ENCODE measurements at regions not wholly inside any gene's neighbourhood (a gene's known extent, or its start where the extent isn't known, plus 50 kb on each side); places are given as distances from the start of the nearest gene placed in this dataset.

DNA sequence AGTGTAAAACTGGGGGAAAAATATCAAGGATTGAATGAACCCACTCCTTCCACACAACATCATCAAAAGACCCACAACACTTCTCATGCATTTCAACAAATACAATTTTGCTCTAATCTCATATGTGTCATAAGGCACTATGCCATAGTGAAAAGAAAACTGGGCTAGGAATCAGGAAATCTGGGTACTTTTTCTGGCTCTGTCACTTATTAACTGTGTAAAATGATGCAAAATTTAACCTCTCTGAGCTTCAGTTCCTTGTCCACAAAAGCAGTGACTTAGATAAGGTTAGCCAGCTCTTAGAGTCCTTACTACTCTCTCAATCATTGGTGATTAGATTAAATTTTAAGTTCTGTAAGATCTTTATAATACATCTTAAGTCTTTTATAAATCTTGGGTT is 250.5 kb upstream of the SOX5 start:
- H3K18ac ChIP-seq (ENCODE audit: low read length) = no peak overlapping the region
- H2BK12ac ChIP-seq (ENCODE audit: low read length) = no peak overlapping the region
- no peak overlapping the region for H2BK15ac ChIP-seq (ENCODE audit: low read length)
- H3K27ac ChIP-seq (replicated peaks; ENCODE audit: low read length) = no peak overlapping the region
- no peak overlapping the region for H2BK120ac ChIP-seq (ENCODE audit: low read depth, low read length)
- no peak overlapping the region for H4K91ac ChIP-seq (ENCODE audit: low read depth, low read length, poor library complexity)
- H3K4ac ChIP-seq (ENCODE audit: low read length) = no peak overlapping the region
- no peak overlapping the region for H3K23ac ChIP-seq (ENCODE audit: low read depth, low read length, poor library complexity)
- no peak overlapping the region for H2AFZ ChIP-seq (ENCODE audit: low read length)
- no peak overlapping the region for H3K14ac ChIP-seq (ENCODE audit: low read length)
- no peaks in the 10 kb centered on the region for H3K79me1 ChIP-seq (ENCODE audit: low read depth, low read length)
- no peak overlapping the region for H3K4me2 ChIP-seq (ENCODE audit: insufficient read depth, low read length, poor library complexity, severe bottlenecking)
- H3K36me3 ChIP-seq (replicated peaks in 1 of 2; ENCODE audit: control insufficient read depth in 2 of 2, insufficient read depth in 2 of 2, low read length in 2 of 2) = no peaks in the 10 kb centered on the region
- H3K4me3 ChIP-seq (ENCODE audit: low read length in 2 of 2) = no peak overlapping the region
- H2AK5ac ChIP-seq (ENCODE audit: low read depth, low read length) = no peak overlapping the region
- H3K9me3 ChIP-seq (replicated peaks in 1 of 2; ENCODE audit: control insufficient read depth in 2 of 2, insufficient read depth in 1 of 2, low read depth in 1 of 2, low read length in 2 of 2) = peaks cover 0 to 16% of the 10 kb centered on the region in 2 donors
- H3K27me3 ChIP-seq (ENCODE audit: control insufficient read depth in 3 of 3, insufficient read depth in 3 of 3, low read depth in 1 of 3, low read length in 3 of 3) = no peaks in the 10 kb centered on the region
- no peak for DNase-seq (ENCODE audit: low spot score)
- no peak overlapping the region for H2BK5ac ChIP-seq (ENCODE audit: low read length)
- no peak overlapping the region for H4K8ac ChIP-seq (ENCODE audit: low read depth, low read length)
- H3K9ac ChIP-seq (ENCODE audit: low read depth, low read length, poor library complexity) = no peak overlapping the region
- peaks cover 5 to 7% of the 10 kb centered on the region in 2 donors for H3K4me1 ChIP-seq (ENCODE audit: control insufficient read depth in 2 of 2, insufficient read depth in 1 of 2, low read depth in 1 of 2, low read length in 2 of 2)

DNA sequence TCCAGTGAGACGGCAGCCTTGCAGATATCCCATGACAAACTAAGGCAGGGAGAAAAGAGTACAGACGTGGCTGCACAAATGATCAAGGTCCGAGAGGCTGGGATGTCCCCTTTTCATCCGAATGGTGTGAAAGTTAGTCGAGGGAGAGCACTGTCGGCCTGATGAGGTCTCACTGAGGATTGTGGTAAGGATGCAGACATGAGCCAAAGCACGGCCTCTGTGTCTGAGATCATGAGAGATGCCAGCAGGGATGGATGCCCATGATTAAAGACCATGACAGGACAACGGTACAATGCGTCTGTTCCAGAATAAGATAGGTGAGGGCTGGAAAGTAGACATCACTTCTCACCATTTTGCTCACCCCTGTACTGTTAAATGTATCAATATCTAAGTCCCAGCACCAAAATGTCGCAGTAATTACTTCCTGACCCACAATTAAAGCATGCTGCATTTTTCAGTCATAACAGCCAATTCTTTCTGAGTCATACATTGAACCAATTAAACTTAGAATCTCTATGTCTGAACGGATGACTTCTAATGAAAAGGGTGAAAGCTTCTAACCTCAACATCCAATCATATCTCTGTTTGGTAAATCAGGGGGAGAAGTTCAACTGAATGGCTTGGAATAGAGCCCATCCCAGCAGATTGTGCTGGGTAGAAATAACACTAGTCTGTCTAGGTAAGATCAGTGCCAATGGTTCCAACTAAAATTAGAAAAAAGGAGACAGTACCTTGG is 249.6 kb upstream of the SOX5 start:
- H3K4me1 ChIP-seq (ENCODE audit: control insufficient read depth in 2 of 2, insufficient read depth in 1 of 2, low read depth in 1 of 2, low read length in 2 of 2) = peaks cover 5 to 7% of the 10 kb centered on the region in 2 donors
- no peak overlapping the region for H4K8ac ChIP-seq (ENCODE audit: low read depth, low read length)
- no peak for DNase-seq (ENCODE audit: low spot score)
- H3K27me3 ChIP-seq (ENCODE audit: control insufficient read depth in 3 of 3, insufficient read depth in 3 of 3, low read depth in 1 of 3, low read length in 3 of 3) = no peaks in the 10 kb centered on the region
- no peak overlapping the region for H3K4me3 ChIP-seq (ENCODE audit: low read length in 2 of 2)
- H3K14ac ChIP-seq (ENCODE audit: low read length) = no peak overlapping the region
- no CpG with 5 or more reads among the region's 11 CpGs for WGBS, 2 donors (ENCODE audit: extremely low coverage in 2 of 2, insufficient read length in 2 of 2, insufficient replicate concordance in 1 of 2)
- no peak overlapping the region for H2BK120ac ChIP-seq (ENCODE audit: low read depth, low read length)
- H3K79me1 ChIP-seq (ENCODE audit: low read depth, low read length) = no peaks in the 10 kb centered on the region
- H2BK12ac ChIP-seq (ENCODE audit: low read length) = no peak overlapping the region
- H3K27ac ChIP-seq (replicated peaks; ENCODE audit: low read length) = no peak overlapping the region
- no peak overlapping the region for H2BK15ac ChIP-seq (ENCODE audit: low read length)
- no peak overlapping the region for H2AFZ ChIP-seq (ENCODE audit: low read length)
- H3K9me3 ChIP-seq (replicated peaks in 1 of 2; ENCODE audit: control insufficient read depth in 2 of 2, insufficient read depth in 1 of 2, low read depth in 1 of 2, low read length in 2 of 2) = peaks cover 0 to 16% of the 10 kb centered on the region in 2 donors
- no peak overlapping the region for H3K4ac ChIP-seq (ENCODE audit: low read length)
- H4K91ac ChIP-seq (ENCODE audit: low read depth, low read length, poor library complexity) = no peak overlapping the region
- peak overlapping the region; percentile 1 for H3K9ac ChIP-seq (ENCODE audit: low read depth, low read length, poor library complexity)
- peak overlapping the region; percentile 1 for H3K18ac ChIP-seq (ENCODE audit: low read length)
- H3K23ac ChIP-seq (ENCODE audit: low read depth, low read length, poor library complexity) = no peak overlapping the region
- H3K4me2 ChIP-seq (ENCODE audit: insufficient read depth, low read length, poor library complexity, severe bottlenecking) = no peak overlapping the region
- no peak overlapping the region for H2BK5ac ChIP-seq (ENCODE audit: low read length)
- H2AK5ac ChIP-seq (ENCODE audit: low read depth, low read length) = no peak overlapping the region
- H3K36me3 ChIP-seq (replicated peaks in 1 of 2; ENCODE audit: control insufficient read depth in 2 of 2, insufficient read depth in 2 of 2, low read length in 2 of 2) = no peaks in the 10 kb centered on the region

DNA sequence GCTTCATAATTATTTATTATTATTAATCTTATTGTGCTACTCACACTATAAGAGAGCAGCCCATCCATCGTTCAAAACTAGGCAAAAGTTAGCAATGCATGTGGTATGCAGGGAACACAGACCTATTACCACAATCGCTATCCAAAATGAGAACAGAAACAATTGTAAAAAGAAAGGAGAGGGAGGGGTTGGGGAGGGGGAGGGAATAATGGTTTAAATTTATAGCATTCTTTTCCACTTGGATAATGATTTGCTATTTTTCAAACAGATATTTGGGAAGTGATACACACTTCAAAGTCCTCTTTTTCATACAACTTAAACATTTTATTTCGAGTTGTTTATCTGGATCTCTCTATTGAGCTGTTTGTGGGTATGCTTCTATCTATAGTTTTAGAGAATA is 248.6 kb upstream of the SOX5 start:
- no peak overlapping the region for H3K18ac ChIP-seq (ENCODE audit: low read length)
- no peak overlapping the region for H2AK5ac ChIP-seq (ENCODE audit: low read depth, low read length)
- no peak overlapping the region for H2BK12ac ChIP-seq (ENCODE audit: low read length)
- no peak overlapping the region for H4K91ac ChIP-seq (ENCODE audit: low read depth, low read length, poor library complexity)
- no peaks in the 10 kb centered on the region for H3K79me1 ChIP-seq (ENCODE audit: low read depth, low read length)
- WGBS, 2 donors (ENCODE audit: extremely low coverage in 2 of 2, insufficient read length in 2 of 2, insufficient replicate concordance in 1 of 2) = no CpG with 5 or more reads among the region's 3 CpGs
- no peak overlapping the region for H3K14ac ChIP-seq (ENCODE audit: low read length)
- peaks cover 5 to 7% of the 10 kb centered on the region in 2 donors for H3K4me1 ChIP-seq (ENCODE audit: control insufficient read depth in 2 of 2, insufficient read depth in 1 of 2, low read depth in 1 of 2, low read length in 2 of 2)
- no peak overlapping the region for H3K4me2 ChIP-seq (ENCODE audit: insufficient read depth, low read length, poor library complexity, severe bottlenecking)
- no peak overlapping the region for H2BK120ac ChIP-seq (ENCODE audit: low read depth, low read length)
- H4K8ac ChIP-seq (ENCODE audit: low read depth, low read length) = no peak overlapping the region
- no peak overlapping the region for H2AFZ ChIP-seq (ENCODE audit: low read length)
- no peak overlapping the region for H3K9ac ChIP-seq (ENCODE audit: low read depth, low read length, poor library complexity)
- no peak overlapping the region for H3K27ac ChIP-seq (replicated peaks; ENCODE audit: low read length)
- no peak overlapping the region for H2BK5ac ChIP-seq (ENCODE audit: low read length)
- H2BK15ac ChIP-seq (ENCODE audit: low read length) = no peak overlapping the region
- H3K9me3 ChIP-seq (replicated peaks in 1 of 2; ENCODE audit: control insufficient read depth in 2 of 2, insufficient read depth in 1 of 2, low read depth in 1 of 2, low read length in 2 of 2) = peaks cover 0 to 7% of the 10 kb centered on the region in 2 donors
- no peak overlapping the region for H3K23ac ChIP-seq (ENCODE audit: low read depth, low read length, poor library complexity)
- H3K27me3 ChIP-seq (ENCODE audit: control insufficient read depth in 3 of 3, insufficient read depth in 3 of 3, low read depth in 1 of 3, low read length in 3 of 3) = no peaks in the 10 kb centered on the region
- no peak for DNase-seq (ENCODE audit: low spot score)
- no peaks in the 10 kb centered on the region for H3K36me3 ChIP-seq (replicated peaks in 1 of 2; ENCODE audit: control insufficient read depth in 2 of 2, insufficient read depth in 2 of 2, low read length in 2 of 2)
- no peak overlapping the region for H3K4ac ChIP-seq (ENCODE audit: low read length)
- H3K4me3 ChIP-seq (ENCODE audit: low read length in 2 of 2) = no peak overlapping the region

DNA sequence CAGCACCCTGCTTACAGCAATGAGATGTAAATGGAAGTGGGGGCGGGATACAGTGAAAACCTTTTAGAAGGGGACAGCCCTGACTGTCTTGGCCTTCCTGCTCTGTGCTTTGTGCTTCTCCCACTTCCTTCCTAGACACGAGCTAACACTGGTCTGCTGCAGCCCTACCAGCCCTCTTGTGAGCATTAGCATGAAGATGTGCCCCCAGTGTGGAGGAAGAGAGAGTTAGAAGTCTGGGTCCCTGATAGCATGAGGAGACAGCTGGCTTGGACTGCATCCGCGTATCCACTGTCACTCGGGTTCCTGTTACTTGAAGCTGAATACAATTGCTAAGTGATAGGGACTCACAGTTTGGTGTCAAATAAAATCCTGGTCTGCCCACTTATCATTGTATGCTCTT is 248.1 kb upstream of the SOX5 start:
- peaks cover 0 to 3% of the 10 kb centered on the region in 2 donors for H3K9me3 ChIP-seq (replicated peaks in 1 of 2; ENCODE audit: control insufficient read depth in 2 of 2, insufficient read depth in 1 of 2, low read depth in 1 of 2, low read length in 2 of 2)
- H2BK5ac ChIP-seq (ENCODE audit: low read length) = no peak overlapping the region
- no peak overlapping the region for H2BK120ac ChIP-seq (ENCODE audit: low read depth, low read length)
- no peak overlapping the region for H4K91ac ChIP-seq (ENCODE audit: low read depth, low read length, poor library complexity)
- no peak for DNase-seq (ENCODE audit: low spot score)
- H3K36me3 ChIP-seq (replicated peaks in 1 of 2; ENCODE audit: control insufficient read depth in 2 of 2, insufficient read depth in 2 of 2, low read length in 2 of 2) = no peaks in the 10 kb centered on the region
- no CpG with 5 or more reads among the region's 5 CpGs for WGBS, 2 donors (ENCODE audit: extremely low coverage in 2 of 2, insufficient read length in 2 of 2, insufficient replicate concordance in 1 of 2)
- no peak overlapping the region for H3K23ac ChIP-seq (ENCODE audit: low read depth, low read length, poor library complexity)
- no peak overlapping the region for H4K8ac ChIP-seq (ENCODE audit: low read depth, low read length)
- no peak overlapping the region for H3K4ac ChIP-seq (ENCODE audit: low read length)
- no peaks in the 10 kb centered on the region for H3K79me1 ChIP-seq (ENCODE audit: low read depth, low read length)
- no peak overlapping the region for H3K14ac ChIP-seq (ENCODE audit: low read length)
- no peak overlapping the region for H2AFZ ChIP-seq (ENCODE audit: low read length)
- no peaks in the 10 kb centered on the region for H3K27me3 ChIP-seq (ENCODE audit: control insufficient read depth in 3 of 3, insufficient read depth in 3 of 3, low read depth in 1 of 3, low read length in 3 of 3)
- peak overlapping the region; percentile 6 for H3K27ac ChIP-seq (replicated peaks; ENCODE audit: low read length)
- no peak overlapping the region for H3K9ac ChIP-seq (ENCODE audit: low read depth, low read length, poor library complexity)
- H2AK5ac ChIP-seq (ENCODE audit: low read depth, low read length) = no peak overlapping the region
- H3K18ac ChIP-seq (ENCODE audit: low read length) = peak overlapping the region; percentile 69
- no peak overlapping the region for H3K4me3 ChIP-seq (ENCODE audit: low read length in 2 of 2)
- peaks cover 5 to 7% of the 10 kb centered on the region in 2 donors for H3K4me1 ChIP-seq (ENCODE audit: control insufficient read depth in 2 of 2, insufficient read depth in 1 of 2, low read depth in 1 of 2, low read length in 2 of 2)
- no peak overlapping the region for H2BK15ac ChIP-seq (ENCODE audit: low read length)
- H2BK12ac ChIP-seq (ENCODE audit: low read length) = no peak overlapping the region
- H3K4me2 ChIP-seq (ENCODE audit: insufficient read depth, low read length, poor library complexity, severe bottlenecking) = no peak overlapping the region
